GM19467 (cell line): ENCODE measurements at regions not wholly inside any gene's neighbourhood (a gene's known extent, or its start where the extent isn't known, plus 50 kb on each side); places are given as distances from the start of the nearest gene placed in this dataset.
"Not testable (repeated sequence)": the region's sequence is repeated elsewhere in the genome, so short reads cannot be mapped to it uniquely, and the experiment has no call there.

Source experiments
- ATAC-seq: cut with Tn5 transposase; IDR thresholded peaks from one replicate; pipeline ENCODE4 v1.9.1; 2021; ENCODE audit warnings: mild to moderate bottlenecking, moderate library complexity; ENCODE audit not compliant: unreplicated experiment

DNA sequence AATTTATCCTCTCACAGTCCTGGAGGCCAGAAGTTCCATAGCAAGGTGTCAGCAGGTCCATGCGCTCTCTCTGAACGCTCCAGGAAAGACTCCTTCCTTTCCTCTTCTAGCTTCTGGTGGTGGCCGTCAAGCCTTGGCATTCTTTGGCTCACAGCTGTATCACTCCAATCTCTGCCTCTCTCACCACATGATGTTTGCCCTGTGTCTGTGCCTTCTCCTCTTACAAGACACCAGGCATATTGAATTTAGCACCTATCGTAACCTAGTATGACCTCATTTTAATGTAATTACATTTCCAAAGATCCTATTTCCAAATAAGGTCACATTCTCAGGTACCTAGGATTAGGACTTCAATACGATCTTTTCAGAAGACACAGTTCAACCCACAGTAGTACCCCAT lies 428.5 kb downstream of the CD83 start:
- ATAC-seq, result no peak

DNA sequence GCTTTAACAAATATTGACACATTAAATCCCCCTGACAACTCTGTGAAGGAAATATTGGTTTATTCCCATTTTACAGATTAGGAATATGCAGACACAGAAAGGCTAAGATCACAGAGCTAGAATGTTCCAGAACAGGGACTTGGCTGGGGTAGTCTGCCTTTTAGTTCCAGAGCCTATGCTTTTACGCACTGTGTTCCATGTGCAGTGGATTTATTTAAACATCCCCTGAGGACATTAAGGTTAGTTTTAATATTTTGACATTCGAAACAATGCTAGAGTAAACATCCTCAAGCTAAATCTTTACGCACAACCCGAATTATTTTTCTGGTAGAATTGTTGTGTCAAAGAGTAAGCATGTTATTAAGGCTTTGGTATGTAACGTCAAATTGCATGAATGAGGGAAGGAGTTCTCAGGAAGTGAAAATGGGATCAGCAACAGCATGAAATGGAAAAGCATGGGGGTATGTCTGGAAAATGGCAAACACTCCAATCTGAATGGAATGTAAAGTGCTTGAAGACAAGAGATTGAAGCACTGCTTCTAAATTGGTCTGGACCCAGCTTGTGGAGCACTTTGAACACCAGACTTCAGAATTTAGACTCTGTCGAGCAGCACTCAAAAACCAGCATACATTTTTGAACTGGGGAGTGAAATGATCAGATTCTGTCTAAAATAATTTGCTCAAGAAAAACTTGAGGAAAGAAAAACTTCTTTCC lies 429.9 kb downstream of the CD83 start:
- no peak for ATAC-seq

DNA sequence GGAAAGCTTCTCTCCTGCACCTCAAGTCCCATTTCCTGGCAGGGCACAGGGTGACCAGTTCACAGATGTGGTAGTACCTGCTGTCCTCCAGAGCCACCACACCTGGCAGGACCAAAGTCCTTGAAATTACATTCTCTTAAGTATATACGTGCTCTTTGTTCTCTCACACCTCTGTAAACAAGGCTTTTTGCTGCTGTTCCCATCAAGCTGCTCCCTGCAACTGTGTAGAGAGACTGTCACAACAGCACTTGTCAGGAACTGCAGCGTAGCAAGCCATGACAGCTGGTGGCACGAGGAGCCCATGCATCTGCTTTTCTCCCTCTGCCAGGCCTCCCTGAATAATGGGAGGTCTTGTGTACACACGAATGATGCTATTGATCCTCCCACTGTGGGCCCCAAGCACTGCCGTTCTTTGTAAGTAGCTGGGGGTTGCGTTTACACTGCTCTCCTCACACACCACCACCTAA lies 431.8 kb downstream of the CD83 start:
- no peak for ATAC-seq

DNA sequence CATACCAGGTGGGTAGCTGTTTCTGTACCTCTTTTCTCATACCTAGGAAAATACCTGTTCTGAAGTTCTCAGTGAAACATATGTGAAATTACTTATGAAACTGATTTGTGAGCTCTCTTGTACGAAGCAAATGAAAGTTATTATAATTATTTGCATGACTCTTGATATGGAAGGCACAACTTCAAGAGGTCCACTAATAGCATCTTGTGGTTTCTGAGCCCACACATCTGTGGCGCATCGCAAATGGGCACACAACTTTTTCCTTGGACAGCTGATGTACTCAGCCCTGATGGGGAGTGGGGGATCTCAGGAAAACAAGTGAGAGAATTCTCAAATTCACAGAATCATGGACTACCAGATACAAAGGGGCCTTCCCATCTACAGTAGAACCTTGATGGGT lies 432.3 kb downstream of the CD83 start:
- no peak for ATAC-seq

DNA sequence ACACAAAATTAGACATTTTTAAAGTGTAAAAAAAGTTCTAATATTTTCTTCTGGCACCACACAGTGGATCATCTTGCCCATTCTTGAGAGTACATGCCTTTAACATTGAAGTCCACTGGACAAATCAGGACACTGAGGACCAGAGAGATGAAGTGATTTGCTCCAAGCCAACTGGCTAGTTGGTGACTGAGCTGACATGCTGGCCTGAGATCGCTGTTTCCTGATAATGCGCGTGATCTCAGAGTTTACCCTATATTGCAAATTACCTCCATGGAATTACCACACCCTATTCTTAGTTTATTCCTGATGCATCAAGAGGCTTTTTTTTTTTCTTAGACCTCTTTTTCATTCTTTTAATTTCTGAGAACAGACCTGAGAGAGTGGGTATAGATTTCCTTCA lies 432.8 kb downstream of the CD83 start:
- no peak for ATAC-seq

DNA sequence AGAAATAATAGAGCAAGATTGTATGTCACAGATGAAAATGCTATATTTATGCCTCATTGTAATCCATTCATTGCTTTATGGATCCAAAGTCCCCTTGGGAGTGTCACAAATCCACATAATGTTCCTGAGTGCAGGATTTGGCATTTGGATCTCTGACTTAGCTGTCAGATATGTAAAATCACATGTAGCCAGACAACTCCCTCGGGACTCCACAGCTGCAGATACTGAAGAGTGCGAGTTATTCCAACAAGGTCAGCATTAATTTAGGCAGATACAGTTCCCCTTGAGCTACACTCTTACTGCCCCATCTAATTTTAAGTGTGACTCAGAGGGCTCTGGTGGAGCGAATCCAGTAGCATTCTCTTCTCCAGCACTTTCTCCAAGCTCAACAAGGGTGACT lies 433.2 kb downstream of the CD83 start:
- ATAC-seq, result no peak

DNA sequence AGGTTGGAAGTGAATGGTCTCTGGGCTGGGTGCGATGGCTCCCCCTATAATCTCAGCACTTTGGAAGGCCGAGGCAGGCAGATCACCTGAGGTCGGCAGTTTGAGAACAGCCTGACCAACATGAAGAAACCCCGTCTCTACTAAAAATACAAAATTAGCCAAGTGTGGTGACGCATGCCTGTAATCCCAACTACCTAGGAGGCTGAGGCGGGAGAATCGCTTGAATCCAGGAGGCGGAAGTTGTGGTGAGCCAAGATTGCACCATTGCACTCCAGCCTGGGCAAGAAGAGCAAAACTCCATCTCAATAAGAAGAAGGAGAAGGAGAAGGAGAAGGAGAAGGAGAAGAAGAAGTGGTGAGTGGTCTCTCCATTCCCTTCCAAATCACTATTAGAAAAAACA lies 434.0 kb downstream of the CD83 start:
- not testable (repeated sequence) for ATAC-seq

DNA sequence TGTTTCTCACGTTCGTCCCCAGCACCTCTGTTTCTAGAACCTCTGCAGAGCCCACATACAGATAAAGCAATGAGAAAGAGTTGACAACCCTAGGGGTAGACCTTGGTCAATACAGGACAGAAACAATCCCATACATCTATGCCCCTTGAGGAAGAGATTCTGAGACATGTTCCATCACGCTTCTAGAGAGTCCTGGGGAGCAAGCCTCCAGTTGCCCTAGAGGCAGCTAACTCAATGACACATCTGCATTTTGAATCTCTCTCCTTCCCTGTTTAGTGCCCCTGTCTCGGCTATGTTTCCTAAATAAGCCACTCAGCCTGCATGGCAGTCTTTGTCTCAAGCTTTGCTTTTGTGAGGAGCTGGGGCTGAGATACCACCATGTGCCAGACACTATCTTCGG lies 435.3 kb downstream of the CD83 start:
- no peak for ATAC-seq

DNA sequence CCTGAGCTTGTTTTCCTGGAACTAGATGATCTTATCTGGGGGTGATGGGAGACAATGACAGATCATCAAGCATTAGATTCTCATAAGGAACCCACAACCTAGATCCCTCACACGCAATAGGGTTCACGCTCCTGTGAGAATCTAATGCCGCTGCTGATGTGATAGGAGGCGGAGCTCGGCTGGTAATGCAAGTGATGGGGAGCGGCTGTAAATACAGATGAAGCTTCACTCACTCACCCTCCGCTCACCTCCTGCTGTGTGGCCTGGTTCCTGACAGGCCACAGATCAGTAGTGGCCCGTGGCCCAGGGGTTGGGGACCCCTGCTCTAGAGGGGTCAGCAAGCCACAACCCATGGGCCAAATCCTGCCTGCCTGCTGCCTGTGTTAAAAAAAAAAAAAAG lies 435.9 kb downstream of the CD83 start:
- no peak for ATAC-seq

DNA sequence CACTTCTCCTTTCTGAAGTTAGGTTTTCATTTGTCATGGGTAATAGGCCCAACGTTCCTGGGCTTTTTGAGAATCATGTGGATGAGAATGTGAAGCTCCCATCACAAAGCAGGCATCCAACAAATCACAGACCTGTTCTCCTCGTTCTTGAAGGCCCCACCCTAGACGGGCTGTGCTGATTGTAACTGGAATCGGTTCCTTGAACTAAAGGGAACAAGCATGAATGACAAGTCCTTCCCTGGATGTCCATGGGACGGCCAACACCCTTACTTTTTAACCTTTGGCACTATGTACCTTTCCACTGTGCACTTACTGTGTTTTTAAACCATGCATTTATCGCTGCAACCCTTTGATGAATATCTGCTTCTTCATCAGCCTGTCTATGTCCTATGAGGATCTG lies 438.2 kb downstream of the CD83 start:
- no peak for ATAC-seq

DNA sequence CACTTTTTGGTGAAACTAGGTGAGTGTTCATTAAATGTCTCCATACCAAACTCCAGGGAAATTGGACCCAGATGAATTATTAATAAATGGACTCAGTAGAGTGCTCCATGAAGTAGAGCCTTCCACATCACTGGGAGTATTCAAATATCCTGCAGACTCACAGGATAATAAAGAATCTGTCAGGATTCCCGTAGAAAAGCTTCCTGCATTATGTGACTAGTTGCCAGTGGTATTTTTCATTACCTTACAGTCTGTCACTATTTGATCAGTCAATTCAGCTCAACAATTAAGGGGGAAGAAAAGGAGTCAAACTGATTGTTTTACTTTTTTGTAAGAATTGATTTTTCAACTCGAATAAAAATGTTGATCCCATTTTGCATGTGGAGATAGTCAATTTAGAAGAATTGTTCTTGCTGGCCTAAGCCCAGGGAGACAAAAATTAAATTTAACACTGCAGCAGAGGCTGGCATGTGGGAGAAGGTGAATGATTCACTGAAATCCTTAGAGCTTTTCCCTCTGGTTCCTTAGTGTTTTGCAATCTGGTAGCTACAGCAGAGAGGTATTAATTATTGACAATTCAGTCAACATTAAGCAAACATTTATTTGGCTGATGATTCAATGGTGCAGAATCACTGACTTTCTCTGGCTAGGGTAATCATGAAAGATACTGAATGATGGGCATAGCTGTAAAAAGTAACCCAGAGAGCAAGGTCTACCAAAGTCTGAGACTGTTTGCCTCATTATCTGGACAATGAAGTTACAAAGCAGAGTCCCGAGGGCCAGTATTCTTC lies 442.4 kb downstream of the CD83 start:
- ATAC-seq, result no peak

DNA sequence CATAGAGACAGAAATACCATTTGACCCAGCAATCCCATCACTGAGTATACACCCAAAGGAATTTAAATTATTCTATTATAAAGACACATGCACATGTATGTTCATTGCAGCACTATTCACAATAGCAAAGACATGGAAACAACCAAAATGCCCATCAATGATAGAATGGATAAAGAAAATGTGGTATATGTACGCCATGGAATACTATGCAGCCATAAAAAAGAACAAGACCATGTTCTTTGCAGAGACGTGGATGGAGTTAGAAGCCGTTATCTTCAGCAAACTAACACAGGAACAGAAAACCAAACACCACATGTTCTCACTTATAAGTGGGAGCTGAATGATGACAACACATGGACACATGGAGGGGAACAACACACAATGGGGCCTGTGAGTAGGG lies 444.0 kb downstream of the CD83 start:
- not testable (repeated sequence) for ATAC-seq

DNA sequence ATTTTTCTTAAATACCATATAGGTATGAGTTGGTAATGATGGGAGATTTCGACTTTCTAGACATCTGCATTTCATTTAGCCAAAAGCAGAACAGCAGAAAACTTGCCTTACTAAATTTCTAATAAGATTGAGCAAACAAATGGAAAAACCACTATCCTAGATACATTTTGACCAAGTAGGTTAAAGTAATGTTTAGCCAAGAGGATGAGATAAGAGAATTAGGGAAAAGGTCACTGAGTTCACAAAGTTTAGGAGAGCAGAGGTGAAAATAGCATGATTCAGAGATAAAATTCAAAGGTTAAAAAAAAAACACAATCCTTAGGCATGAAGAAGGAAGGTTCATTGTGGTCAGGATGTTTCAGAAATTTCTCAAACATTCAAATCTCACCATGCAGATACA lies 450.3 kb downstream of the CD83 start:
- ATAC-seq, result no peak

DNA sequence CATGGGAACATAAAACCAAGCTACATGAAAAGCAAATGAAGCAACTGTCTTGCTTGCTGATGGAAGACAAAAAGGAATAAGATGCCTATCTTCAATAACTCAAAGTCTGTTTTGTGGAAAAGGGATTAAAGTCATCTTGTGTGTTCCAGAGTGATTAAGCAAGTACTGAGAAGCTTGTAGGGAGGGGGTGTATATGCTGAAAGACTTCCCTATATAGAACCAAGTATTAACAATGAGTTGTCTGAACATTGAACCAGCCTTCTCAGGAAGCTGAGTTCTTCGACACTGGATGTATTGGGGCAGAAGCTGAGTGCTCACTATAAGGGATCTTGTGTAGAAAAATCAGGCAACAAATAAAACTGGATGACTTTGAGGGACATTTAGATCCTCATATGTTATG lies 451.8 kb downstream of the CD83 start:
- no peak for ATAC-seq

DNA sequence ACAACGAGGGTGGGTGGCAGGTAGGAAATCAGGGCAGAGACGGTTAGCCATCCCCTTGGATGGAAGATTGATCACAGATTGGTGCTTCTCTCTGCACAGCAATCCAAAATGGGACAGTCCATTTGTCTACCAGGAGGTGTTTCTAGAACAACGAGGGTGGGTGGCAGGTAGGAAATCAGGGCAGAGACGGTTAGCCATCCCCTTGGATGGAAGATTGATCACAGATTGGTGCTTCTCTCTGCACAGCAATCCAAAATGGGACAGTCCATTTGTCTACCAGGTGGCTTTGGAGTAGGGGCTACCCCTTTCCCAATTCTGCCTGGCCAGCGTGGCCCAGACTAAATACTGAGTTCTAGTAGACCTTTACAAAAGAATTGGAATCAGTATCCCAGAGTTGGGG lies 452.3 kb downstream of the CD83 start:
- ATAC-seq, result not testable (repeated sequence)

DNA sequence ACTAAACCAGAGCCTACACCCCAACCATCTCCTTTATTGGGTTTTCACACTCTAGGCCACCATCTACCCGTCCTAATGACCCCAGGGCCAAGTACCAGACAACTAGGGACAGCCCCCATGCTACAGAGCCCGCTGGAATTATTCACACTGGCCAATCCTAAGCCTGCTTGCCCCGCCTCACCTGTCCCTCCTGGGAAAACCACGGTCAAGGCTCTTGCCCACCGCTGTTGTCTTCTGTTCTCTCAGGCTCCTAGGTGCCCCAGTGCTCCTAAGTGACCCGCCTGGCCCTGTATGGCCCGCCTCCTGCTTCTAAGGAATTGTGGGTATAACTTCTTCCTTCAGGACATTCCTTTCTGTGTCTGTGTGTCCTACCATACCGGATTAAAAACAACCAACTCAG lies 453.4 kb downstream of the CD83 start:
- no peak for ATAC-seq

DNA sequence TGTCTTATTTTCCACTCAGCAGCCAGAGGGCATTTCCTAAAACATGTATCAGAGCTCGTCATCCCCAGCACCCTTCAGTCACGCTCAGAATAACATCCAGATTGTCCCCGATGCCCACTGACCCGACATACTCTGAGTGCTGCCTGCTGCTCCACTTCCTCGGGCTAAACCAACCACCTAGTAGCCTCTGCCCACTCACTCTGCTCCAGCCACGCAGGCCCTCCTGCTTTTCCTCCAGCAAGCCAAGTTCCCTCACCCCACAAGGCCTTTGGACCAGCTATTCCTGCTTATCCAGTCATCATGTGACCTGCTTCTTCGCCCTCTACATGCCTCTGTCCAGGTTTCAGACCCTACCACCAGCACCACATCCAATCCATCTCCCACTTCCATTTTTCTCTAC lies 454.2 kb downstream of the CD83 start:
- no peak for ATAC-seq

DNA sequence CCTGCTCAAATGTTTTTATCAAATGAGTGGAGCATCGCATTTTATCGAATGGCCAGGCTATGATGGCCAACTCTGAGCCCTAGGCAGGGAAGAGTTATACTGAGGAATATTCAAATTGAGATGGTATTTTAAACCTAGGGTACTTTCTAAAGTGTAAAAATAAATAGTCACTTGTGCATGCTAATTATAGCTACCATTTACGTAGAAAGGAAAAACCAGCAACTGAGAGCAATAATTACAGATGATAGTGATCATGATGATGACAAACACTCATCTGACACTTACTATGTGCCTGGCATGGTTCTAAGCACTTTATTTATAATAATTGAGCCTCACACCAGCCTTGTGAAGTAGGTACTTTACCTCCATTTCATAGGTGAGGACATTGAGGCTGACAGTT lies 455.7 kb downstream of the CD83 start:
- no peak for ATAC-seq

DNA sequence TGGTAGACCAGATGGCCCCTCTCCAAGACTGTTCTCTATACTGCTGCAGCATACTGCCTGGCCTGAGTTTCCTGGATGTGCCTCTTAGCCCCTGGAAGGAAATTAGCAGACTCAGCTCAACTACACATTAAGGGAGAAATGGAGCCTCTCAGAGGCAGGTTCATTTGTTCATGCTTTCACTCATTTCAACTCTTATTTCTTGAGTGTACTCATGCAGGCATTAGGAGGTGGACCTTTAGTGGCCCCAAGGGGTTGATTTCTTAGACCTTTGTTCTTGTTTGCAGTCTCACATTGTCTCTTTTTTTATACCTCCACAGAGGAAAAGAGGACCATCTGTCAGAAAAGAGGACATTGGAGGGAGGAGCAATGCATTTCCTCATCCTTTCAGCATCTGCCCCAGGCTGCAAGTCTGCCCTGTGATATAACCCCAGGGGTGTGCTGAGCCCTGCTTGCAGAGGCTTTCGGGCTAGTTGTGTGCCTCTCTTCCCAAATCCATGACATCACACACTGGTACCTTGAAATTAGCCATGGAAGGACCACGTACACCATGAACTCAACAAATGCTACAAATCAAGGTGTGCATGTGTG lies 456.2 kb downstream of the CD83 start:
- no peak for ATAC-seq

DNA sequence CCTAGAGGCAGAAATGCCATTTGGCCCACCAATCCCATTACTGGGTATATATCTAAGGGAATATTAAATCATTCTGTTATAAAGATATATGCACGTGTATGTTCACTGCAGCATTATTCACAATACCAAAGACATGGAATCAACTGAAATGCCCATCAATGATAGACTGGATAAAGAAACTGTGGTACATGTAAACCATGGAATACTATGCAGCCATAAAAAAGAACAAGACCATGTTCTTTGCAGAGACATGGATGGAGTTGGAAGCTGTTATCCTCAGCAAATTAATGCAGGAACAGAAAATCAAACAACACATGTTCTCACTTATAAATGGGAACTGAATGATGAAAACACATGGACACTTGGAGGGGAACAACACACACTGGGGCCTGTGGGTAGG lies 458.4 kb downstream of the CD83 start:
- ATAC-seq, result no peak

DNA sequence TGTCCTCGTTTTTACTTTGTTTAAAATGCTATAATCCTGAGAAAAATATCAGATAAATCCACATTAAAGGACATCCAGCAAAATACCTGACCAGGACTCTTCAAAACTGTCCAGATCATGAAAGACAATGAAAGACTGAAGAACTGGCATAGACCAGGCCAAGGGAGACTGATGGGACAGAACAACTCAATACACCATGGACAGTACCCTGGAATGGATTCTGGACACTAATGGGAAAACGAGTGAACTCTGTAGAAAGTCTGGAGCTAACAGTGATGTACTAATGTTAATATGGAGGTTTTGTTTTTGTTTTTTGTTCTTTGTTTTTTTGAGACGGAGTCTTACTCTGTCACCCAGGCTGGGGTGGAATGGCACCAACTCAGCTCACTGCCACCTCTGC lies 461.4 kb downstream of the CD83 start:
- no peak for ATAC-seq

DNA sequence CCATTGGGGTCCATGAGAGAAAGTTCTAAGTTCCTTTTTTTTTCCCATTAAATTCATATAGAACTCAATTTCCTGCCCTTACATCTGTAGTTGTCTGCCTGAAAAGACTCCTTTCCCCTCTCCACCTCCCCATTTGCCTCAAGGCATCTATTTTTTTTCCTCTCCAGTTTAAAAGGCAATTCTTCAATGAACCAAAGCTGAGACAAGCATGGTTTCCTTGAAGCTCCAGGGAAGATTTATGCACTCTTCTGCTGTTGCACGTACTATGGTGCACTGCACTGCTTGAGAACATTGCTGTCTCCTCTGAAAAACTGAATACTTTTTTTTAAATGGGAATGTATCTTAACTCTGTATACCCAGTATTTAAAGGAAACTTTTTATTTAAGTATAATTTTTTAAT lies 465.2 kb downstream of the CD83 start:
- ATAC-seq, result no peak
